H1 (cell line): ENCODE measurements at regions not wholly inside any gene's neighbourhood (a gene's known extent, or its start where the extent isn't known, plus 50 kb on each side); places are given as distances from the start of the nearest gene placed in this dataset.

Source experiments
- CTCF ChIA-PET: fragments of 300-600 bp; sonication (Branson Sonifier 250); formaldehyde crosslinking; loops from one replicate; lab custom pipeline; 2021; ENCODE audit not compliant: partially characterized antibody; lab: Charles Lee
- POLR2A ChIA-PET: fragments of 300-600 bp; sonication (Branson Sonifier 250); formaldehyde crosslinking; loops from one replicate; lab custom pipeline; 2021; ENCODE audit warnings: inconsistent platforms; ENCODE audit not compliant: partially characterized antibody; lab: Charles Lee
- DNase-seq, 2 experiments: peaks; one replicate each; pipeline versions ENCODE4 v3.0.0 to v3.0.0-alpha.2; 2010 to 2022; ENCODE audit warnings: low spot score in 2 of 2, low read depth in 1 of 2, mixed read lengths in 1 of 2
- FAIRE-seq: peaks from 2 replicates; lab custom pipeline; 2011; peaks lifted over from hg19 to GRCh38; lab: Jason Lieb, UNC
- H2AFZ ChIP-seq: 2 replicates; pipeline ENCODE4 v1.8.1; 2012; ENCODE audit warnings: low read length, inconsistent platforms
- H2AK5ac ChIP-seq: 2 replicates; pipeline ENCODE4 v1.6.1; 2013; ENCODE audit warnings: low read depth, low read length
- H2BK120ac ChIP-seq: replicated peaks from 2 replicates; pipeline ENCODE3; 2013; ENCODE audit warnings: low read depth, low read length, inconsistent platforms
- H2BK12ac ChIP-seq: 2 replicates; pipeline ENCODE4 v1.6.1; 2013; ENCODE audit warnings: low read depth, low read length
- H2BK15ac ChIP-seq: 2 replicates; pipeline ENCODE4 v1.6.1; 2013; ENCODE audit warnings: low read length
- H2BK20ac ChIP-seq: 2 replicates; pipeline ENCODE4 v1.6.1; 2013; ENCODE audit warnings: low read length
- H2BK5ac ChIP-seq: 2 replicates; pipeline ENCODE4 v1.6.1; 2013; ENCODE audit warnings: low read depth, low read length
- H3K14ac ChIP-seq: 2 replicates; pipeline ENCODE4 v1.6.1; 2013; ENCODE audit warnings: inconsistent platforms; ENCODE audit not compliant: insufficient read length
- H3K18ac ChIP-seq: 2 replicates; pipeline ENCODE4 v1.6.1; 2013; ENCODE audit warnings: low read length; ENCODE audit errors: extremely low read depth
- H3K23ac ChIP-seq: 2 replicates; pipeline ENCODE4 v1.6.1; 2013; ENCODE audit warnings: inconsistent platforms; ENCODE audit not compliant: insufficient read length
- H3K23me2 ChIP-seq: 2 replicates; pipeline ENCODE4 v1.6.1; 2013; ENCODE audit warnings: low read depth, low read length
- H3K27ac ChIP-seq: 2 replicates; pipeline ENCODE4 v1.6.1; 2011; ENCODE audit warnings: low read depth, low read length, inconsistent platforms
- H3K27me3 ChIP-seq, 4 experiments: replicated peaks in 1 of 4; 1 replicate in 1 of 4; 2 replicates in 3 of 4; pipeline versions ENCODE4 v1.6.1 to v1.8.1; 2011 to 2013; ENCODE audit warnings: low read length in 3 of 4, mild to moderate bottlenecking in 3 of 4, inconsistent platforms in 2 of 4, mixed read lengths in 2 of 4, moderate library complexity in 1 of 4; ENCODE audit not compliant: control insufficient read depth in 3 of 4, insufficient read depth in 3 of 4; ENCODE audit errors: extremely low read depth in 1 of 4
- H3K36me3 ChIP-seq, 4 experiments: 2 replicates each; pipeline versions ENCODE4 v1.6.1 to v1.8.1; 2011 to 2013; ENCODE audit warnings: mild to moderate bottlenecking in 4 of 4, low read length in 3 of 4, moderate library complexity in 2 of 4, control low read depth in 1 of 4, inconsistent platforms in 1 of 4; ENCODE audit not compliant: insufficient read depth in 4 of 4, control insufficient read depth in 2 of 4
- H3K4ac ChIP-seq: replicated peaks from 2 replicates; pipeline ENCODE3; 2013; ENCODE audit warnings: low read length, low read depth, mixed read lengths, inconsistent platforms; ENCODE audit not compliant: insufficient read length
- H3K4me1 ChIP-seq, 4 experiments: replicated peaks in 1 of 4; 1 replicate in 1 of 4; 2 replicates in 3 of 4; pipeline versions ENCODE4 v1.6.1 to v1.8.1; 2011 to 2013; ENCODE audit warnings: low read length in 3 of 4, inconsistent platforms in 2 of 4, mixed read lengths in 1 of 4; ENCODE audit not compliant: insufficient read depth in 4 of 4, control insufficient read depth in 3 of 4
- H3K4me2 ChIP-seq, 2 experiments: 2 replicates each; pipeline versions ENCODE4 v1.6.1 to v1.8.1; 2011 to 2013; ENCODE audit warnings: low read depth in 2 of 2, low read length in 2 of 2, control low read depth in 1 of 2, inconsistent platforms in 1 of 2, mild to moderate bottlenecking in 1 of 2; ENCODE audit not compliant: insufficient read depth in 1 of 2
- H3K4me3 ChIP-seq, 4 experiments: fragments of 200-600, 300-600 bp in 1 of 4; sonication (generic), shearing (Covaris generic), sonication (Bioruptor Twin) in 1 of 4; 2 replicates each; pipeline versions ENCODE4 v1.5.1 to v1.8.1; 2011 to 2016; ENCODE audit warnings: low read length in 4 of 4, low read depth in 3 of 4, control low read depth in 2 of 4, inconsistent platforms in 2 of 4, mild to moderate bottlenecking in 2 of 4, mixed read lengths in 1 of 4, moderate library complexity in 1 of 4; ENCODE audit not compliant: insufficient read depth in 2 of 4; ENCODE audit errors: extremely low read depth in 1 of 4
- H3K56ac ChIP-seq: replicated peaks from 2 replicates; pipeline ENCODE3; 2013; ENCODE audit warnings: low read depth, mild to moderate bottlenecking, mixed read lengths, low read length, inconsistent platforms; ENCODE audit not compliant: insufficient read length
- H3K79me1 ChIP-seq: 2 replicates; pipeline ENCODE4 v1.6.1; 2013; ENCODE audit warnings: low read depth, low read length, control low read depth
- H3K79me2 ChIP-seq, 2 experiments: 2 replicates each; pipeline versions ENCODE4 v1.6.1 to v1.8.1; 2012 to 2013; ENCODE audit warnings: low read length in 2 of 2, mild to moderate bottlenecking in 2 of 2, inconsistent platforms in 1 of 2; ENCODE audit not compliant: insufficient read depth in 2 of 2, control insufficient read depth in 1 of 2
- H3K9ac ChIP-seq, 4 experiments: replicated peaks in 1 of 4; 1 replicate in 1 of 4; 2 replicates in 3 of 4; pipeline versions ENCODE4 v1.6.1 to v1.8.1; 2011 to 2013; ENCODE audit warnings: low read depth in 3 of 4, low read length in 3 of 4, control low read depth in 2 of 4, mild to moderate bottlenecking in 2 of 4, moderate library complexity in 2 of 4, inconsistent platforms in 1 of 4; ENCODE audit errors: extremely low read depth in 1 of 4
- H3K9me3 ChIP-seq, 2 experiments: 2 replicates each; pipeline versions ENCODE4 v1.6.1 to v1.8.1; 2012 to 2013; ENCODE audit warnings: mild to moderate bottlenecking in 2 of 2, moderate library complexity in 2 of 2, control low read depth in 1 of 2, inconsistent platforms in 1 of 2, low read depth in 1 of 2, low read length in 1 of 2, mixed read lengths in 1 of 2; ENCODE audit not compliant: insufficient read depth in 2 of 2
- H4K20me1 ChIP-seq, 2 experiments: replicated peaks in 1 of 2; 2 replicates each; pipeline versions ENCODE3 to v1.8.1; 2011 to 2013; ENCODE audit warnings: inconsistent platforms in 2 of 2, low read length in 2 of 2, mild to moderate bottlenecking in 1 of 2; ENCODE audit not compliant: insufficient read depth in 2 of 2, control insufficient read depth in 1 of 2
- H4K5ac ChIP-seq: 2 replicates; pipeline ENCODE4 v1.6.1; 2013; ENCODE audit warnings: low read length, low read depth, mixed read lengths, inconsistent platforms; ENCODE audit not compliant: insufficient read length
- H4K8ac ChIP-seq: 2 replicates; pipeline ENCODE4 v1.8.0; 2013; ENCODE audit warnings: mild to moderate bottlenecking, moderate library complexity, low read length, inconsistent platforms; ENCODE audit not compliant: insufficient read depth; ENCODE audit errors: extremely low read depth
- H4K91ac ChIP-seq: replicated peaks from 2 replicates; pipeline ENCODE3; 2013; ENCODE audit warnings: low read length, mixed read lengths, inconsistent platforms; ENCODE audit not compliant: insufficient read length
- BCL11A ChIP-seq, 2 experiments: IDR thresholded peaks; one replicate each; pipeline ENCODE4 v1.6.1; 2011; ENCODE audit warnings: low read depth in 2 of 2, low read length in 2 of 2, mild to moderate bottlenecking in 2 of 2
- CBX5 ChIP-seq: fragments of 300-800, 300-1000 bp; sonication (generic); IDR thresholded peaks from 2 replicates; pipeline ENCODE4 v1.7.1; 2016; ENCODE audit warnings: antibody characterized with exemption, low read length, low read depth
- CEBPB ChIP-seq: IDR thresholded peaks from 2 replicates; pipeline ENCODE4 v1.6.1; 2012; ENCODE audit warnings: low read depth, low read length
- CHD2 ChIP-seq: IDR thresholded peaks from 2 replicates; pipeline ENCODE4 v1.6.1; 2012; ENCODE audit warnings: low read length, improper control_type of control experiment
- MAFK ChIP-seq: IDR thresholded peaks from 2 replicates; pipeline ENCODE4 v1.6.1; 2012; ENCODE audit warnings: low read depth, mild to moderate bottlenecking, improper control_type of control experiment, low read length
- NRF1 ChIP-seq: IDR thresholded peaks from 2 replicates; pipeline ENCODE4 v1.6.1; 2011; ENCODE audit warnings: mild to moderate bottlenecking, low read depth, low read length, improper control_type of control experiment
- POU5F1 ChIP-seq: IDR thresholded peaks from 2 replicates; pipeline ENCODE4 v1.6.1; 2011; ENCODE audit warnings: low read depth, mild to moderate bottlenecking, low read length, moderate library complexity
- SP2 ChIP-seq: IDR thresholded peaks from 2 replicates; pipeline ENCODE4 v1.6.1; 2012; ENCODE audit warnings: mild to moderate bottlenecking, low read length, inconsistent platforms
- SRF ChIP-seq: IDR thresholded peaks from 2 replicates; pipeline ENCODE4 v1.6.1; 2011; ENCODE audit warnings: mild to moderate bottlenecking, low read depth, low read length, moderate library complexity
- SUZ12 ChIP-seq: fragments of 200-600 bp; sonication (generic); IDR thresholded peaks from 2 replicates; pipeline ENCODE4 v1.6.1; 2012; ENCODE audit warnings: mild to moderate bottlenecking, inconsistent platforms, low read length, moderate library complexity, mixed read lengths
- TBP ChIP-seq: IDR thresholded peaks from 2 replicates; pipeline ENCODE4 v1.6.1; 2011; ENCODE audit warnings: low read depth, low read length, improper control_type of control experiment
- TEAD4 ChIP-seq: IDR thresholded peaks from 2 replicates; pipeline ENCODE4 v1.6.1; 2012; ENCODE audit warnings: low read depth, low read length, inconsistent platforms, mixed read lengths
- WGBS, 2 experiments: shearing (Covaris generic) in 1 of 2; methylation state at CpG; one replicate each; pipeline versions ENCODE4 v1.1.6 to v1.1.7; 2013 to 2015; ENCODE audit warnings: low lambda C conversion rate in 2 of 2, mixed read lengths in 2 of 2, inconsistent platforms in 1 of 2, low coverage in 1 of 2, missing lambda C conversion rate in 1 of 2; ENCODE audit not compliant: insufficient replicate concordance in 2 of 2, insufficient coverage in 1 of 2, insufficient read length in 1 of 2; ENCODE audit errors: extremely low coverage in 1 of 2, missing lambda C conversion rate in 1 of 2; 5-methylcytosine and 5-hydroxymethylcytosine counted together

- no peak for TF ChIP-seq POU5F1
- no peak for TF ChIP-seq TBP
- TF ChIP-seq SP2, result no peak
- no peak for TF ChIP-seq CEBPB
- no peak for TF ChIP-seq CBX5
- TF ChIP-seq BCL11A (IDR thresholded peaks at IDR 0.05; ENCODE audit: low read depth in 2 of 2, low read length in 2 of 2), result no peak
- no peak for TF ChIP-seq SRF
- no peak for TF ChIP-seq TEAD4
- TF ChIP-seq NRF1, result no peak
- TF ChIP-seq CHD2, result no peak
- no peak for TF ChIP-seq MAFK
- TF ChIP-seq SUZ12, result no peak
- TF ChIP-seq, all 59 proteins: peak for 0
- DNase-seq (no peak), FAIRE-seq (no peak)
- no peak overlapping the region for H2BK12ac ChIP-seq
- 92% methylated on average over 2 of the region's 10 CpGs; no CpG with 5 or more reads in 1 of the 2 experiments for WGBS, 2 experiments
- no peak overlapping the region for H2BK5ac ChIP-seq
- POLR2A ChIA-PET, result no interaction called here
- no peak overlapping the region for H3K23ac ChIP-seq
- CTCF ChIA-PET, result no interaction called here
- H4K20me1 ChIP-seq, result peaks cover 0 to 2% of the 10 kb centered on the region in 2 experiments
- no peak overlapping the region for H2AFZ ChIP-seq
- H4K8ac ChIP-seq, result no peak overlapping the region
- H3K18ac ChIP-seq, result no peak overlapping the region
- H3K56ac ChIP-seq, result no peak overlapping the region
- no peak overlapping the region for H2BK15ac ChIP-seq
- no peak overlapping the region for H4K91ac ChIP-seq
- no peaks in the 10 kb centered on the region for H3K4me1 ChIP-seq
- no peak overlapping the region for H2BK20ac ChIP-seq
- H3K9me3 ChIP-seq, result peaks cover 20 to 60% of the 10 kb centered on the region in 2 experiments
- no peaks in the 10 kb centered on the region for H3K79me1 ChIP-seq
- H4K5ac ChIP-seq, result no peak overlapping the region
- H2BK120ac ChIP-seq, result no peak overlapping the region
- H3K14ac ChIP-seq, result no peak overlapping the region
- H3K9ac ChIP-seq, result no peak overlapping the region
- peaks cover 4% of the 10 kb centered on the region; the same call in 1 of the 2 replicates for H3K23me2 ChIP-seq
- no peak overlapping the region for H3K27ac ChIP-seq
- no peak overlapping the region for H3K4ac ChIP-seq
- H3K4me2 ChIP-seq, result no peak overlapping the region
- H3K4me3 ChIP-seq, result no peak overlapping the region
- no peaks in the 10 kb centered on the region for H3K27me3 ChIP-seq
- H3K79me2 ChIP-seq, result no peaks in the 10 kb centered on the region
- no peak overlapping the region for H2AK5ac ChIP-seq
- no peaks in the 10 kb centered on the region; a peak in 1 of 8 replicates for H3K36me3 ChIP-seq
These were observed 150.5 kb upstream of the FOXD4L5 start for GRCh38 chr9:65435464-65435863.
